SW480 (cell line): ENCODE measurements at regions not wholly inside any gene's neighbourhood (a gene's known extent, or its start where the extent isn't known, plus 50 kb on each side); places are given as distances from the start of the nearest gene placed in this dataset.

ENCODE experiments used
- DNase-seq: peaks from one replicate; pipeline ENCODE4 v3.0.0-alpha.2; 2016; ENCODE audit warnings: low spot score

- DNase-seq: no peak
Measured at GRCh38 chr20:39554341-39554740, 592.2 kb downstream of the DHX35 start.

GRCh38 chr20:39553120-39553519, 591.0 kb downstream of the DHX35 start:
- no peak for DNase-seq

- DNase-seq: no peak
Measured at GRCh38 chr20:39549733-39550132, 587.6 kb downstream of the DHX35 start.

DNA sequence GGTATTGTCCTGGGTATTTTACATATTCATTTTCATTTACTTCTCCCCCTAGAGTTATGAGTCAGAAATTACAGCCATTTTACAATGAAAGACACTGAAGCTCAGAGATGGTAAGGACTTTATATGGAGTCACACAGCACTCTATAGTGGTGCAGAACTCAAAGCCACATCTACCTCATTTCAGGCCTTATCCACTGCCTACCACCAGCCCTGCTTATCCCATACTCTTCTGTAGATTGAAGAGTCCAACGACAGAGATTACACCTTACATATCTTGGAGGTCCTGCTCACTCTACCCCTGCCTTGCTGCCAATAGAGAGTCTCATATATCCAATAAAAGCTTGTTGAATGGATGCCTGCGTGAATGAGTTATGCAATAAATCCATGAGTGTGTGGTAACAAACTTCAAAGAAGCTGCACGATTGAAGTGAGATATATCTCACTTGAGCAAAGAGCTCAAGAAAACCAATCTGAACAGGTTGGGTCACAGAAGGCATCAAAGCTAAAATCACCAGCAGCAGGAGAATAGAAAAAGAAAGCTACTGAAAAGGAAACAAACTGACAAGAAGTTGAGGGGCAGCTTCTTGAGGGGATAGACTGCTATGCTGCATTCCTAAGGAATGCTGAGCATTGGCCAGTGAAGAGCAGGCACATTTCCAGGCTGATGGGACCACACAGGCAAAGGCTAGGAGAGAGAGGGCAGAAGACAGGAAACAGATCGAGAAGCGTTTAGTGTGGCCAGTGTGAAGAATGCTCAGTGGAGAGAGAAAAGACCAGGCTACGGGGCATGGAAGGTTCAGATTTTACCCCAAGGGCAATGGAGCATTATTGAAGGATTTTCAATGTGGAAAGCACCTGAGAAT, 585.6 kb downstream of the DHX35 start:
- DNase-seq: peak; percentile 29

GRCh38 chr20:39541136-39541803, 579.1 kb downstream of the DHX35 start:
- DNase-seq: no peak

- no peak for DNase-seq
Measured at GRCh38 chr20:39538317-39538716, 576.2 kb downstream of the DHX35 start.

- DNase-seq: no peak
Measured at GRCh38 chr20:39535301-39535700, 573.2 kb downstream of the DHX35 start.

DNA sequence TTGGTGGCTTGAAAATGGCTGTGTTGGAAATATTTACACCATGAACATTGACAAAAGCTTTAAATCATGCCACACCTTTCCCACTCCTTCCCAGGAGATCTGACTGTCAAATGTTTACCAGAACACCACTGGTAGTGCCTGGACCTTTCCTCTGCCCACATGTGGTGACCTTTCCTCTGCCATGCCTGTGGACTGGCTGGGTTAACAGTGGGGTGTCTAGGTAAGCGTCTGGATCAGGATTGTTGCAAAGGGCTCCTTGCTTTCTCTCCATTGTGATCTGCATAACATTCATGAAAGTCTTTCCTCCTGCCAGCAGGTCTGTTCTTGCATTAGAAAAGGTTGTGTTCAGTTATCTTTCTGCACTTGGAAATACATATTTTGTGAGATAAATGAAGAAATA, 572.7 kb downstream of the DHX35 start:
- DNase-seq: no peak

- DNase-seq: no peak
Measured at GRCh38 chr20:39533858-39534257, 571.7 kb downstream of the DHX35 start.

GRCh38 chr20:39532205-39532604, 570.1 kb downstream of the DHX35 start:
- peak; percentile 97 for DNase-seq

DNA sequence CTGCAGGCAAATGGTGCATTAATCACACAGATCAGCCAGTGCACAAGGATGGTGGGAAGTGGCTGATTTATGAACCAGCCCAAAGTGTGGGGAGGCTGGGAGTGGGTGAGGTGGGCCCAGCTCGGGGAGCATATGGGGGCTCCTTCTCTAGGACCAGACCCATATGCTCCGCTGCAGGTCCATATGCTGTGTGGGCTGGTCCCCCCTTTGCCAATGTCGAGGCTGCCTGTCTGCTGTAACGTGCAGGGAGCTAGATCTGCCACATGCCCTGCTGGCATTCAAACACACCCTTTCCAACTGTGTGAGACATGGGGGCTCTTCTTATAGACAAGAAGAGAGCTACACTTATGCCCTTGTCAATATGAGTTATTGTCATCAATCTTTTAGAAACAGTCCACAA, 566.3 kb downstream of the DHX35 start:
- no peak for DNase-seq

DNA sequence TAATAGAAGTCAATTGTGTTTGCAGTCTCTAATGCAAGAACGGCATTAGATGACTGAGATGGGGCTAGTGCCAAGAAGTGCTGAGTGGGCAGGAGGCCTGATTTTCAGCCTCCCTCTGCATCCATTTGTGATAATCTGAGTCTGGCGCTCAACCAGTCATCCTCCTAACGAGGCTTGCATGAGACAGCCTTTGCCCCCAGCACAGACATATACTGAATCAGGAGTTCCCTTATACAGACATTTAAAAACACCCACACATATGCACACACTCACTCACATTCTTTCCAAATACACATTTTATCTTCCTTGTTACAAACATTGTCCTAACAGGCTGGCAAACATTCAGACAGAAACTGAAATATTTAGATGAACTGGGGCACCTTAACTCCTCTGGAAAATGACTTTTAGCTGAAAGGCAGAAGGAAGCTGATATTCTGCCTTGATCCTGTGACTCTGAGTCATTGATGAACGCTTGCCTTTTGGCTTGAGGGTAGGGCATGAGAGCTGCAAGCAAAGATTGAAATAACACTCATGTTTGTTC, 562.3 kb downstream of the DHX35 start:
- DNase-seq: no peak

GRCh38 chr20:39523405-39523804, 561.3 kb downstream of the DHX35 start:
- DNase-seq: no peak

GRCh38 chr20:39518654-39519053, 556.5 kb downstream of the DHX35 start:
- no peak for DNase-seq

GRCh38 chr20:39516964-39517363, 554.8 kb downstream of the DHX35 start:
- DNase-seq: no peak

DNA sequence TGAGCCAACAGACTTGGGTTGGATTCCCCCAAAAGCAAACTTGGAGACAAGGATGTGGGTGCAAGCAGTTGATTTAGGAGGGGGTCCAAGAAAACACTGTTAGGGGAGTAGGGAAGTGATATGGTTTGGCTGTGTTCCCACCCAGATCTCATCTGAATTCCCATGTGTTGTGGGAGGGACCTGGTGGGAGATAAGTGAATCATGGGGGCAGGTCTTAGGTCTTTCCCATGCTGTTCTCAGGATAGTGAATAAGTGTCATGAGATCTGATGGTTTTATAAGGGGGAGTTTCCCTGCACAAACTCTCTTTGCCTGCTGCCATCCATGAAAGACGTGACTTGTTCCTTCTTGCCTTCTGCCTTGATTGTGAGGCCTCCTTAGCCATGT, 542.6 kb downstream of the DHX35 start:
- no peak for DNase-seq

DNA sequence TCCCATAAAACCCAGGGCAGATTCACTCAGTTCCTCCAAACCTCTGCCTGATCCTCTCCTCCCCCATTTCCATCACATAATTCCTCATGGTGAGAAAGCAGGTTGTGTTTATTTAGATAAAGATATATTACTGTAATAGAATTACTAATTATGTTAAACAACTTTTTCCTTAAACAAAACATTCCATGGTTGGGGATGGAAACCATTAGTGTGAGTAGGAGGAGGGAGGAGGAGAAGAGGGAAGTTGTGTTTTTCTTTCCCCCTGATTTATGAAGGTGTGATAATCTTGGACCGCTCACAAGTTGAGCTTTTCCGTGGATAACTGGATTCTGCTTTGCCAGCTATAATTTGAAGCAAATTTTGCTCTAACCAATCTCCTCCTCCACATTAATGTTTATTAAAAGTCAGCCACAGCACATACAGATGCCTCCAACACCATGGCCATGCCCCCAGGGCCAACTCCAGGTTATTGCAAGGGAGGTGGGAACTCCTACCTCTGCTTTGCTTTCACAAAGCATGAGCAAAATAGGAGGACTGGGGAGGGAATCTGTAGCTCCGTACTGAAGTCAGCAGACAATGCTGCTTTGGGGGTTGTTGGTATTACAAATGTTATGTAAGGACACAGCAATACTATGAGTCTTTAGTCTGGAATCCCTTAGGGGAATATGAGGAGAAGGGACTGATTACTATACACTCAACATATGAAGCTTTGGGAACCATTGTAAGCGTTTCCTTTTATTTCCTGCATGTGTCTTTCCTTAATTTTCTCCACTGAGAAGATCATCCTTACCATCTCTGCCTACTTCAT, 542.0 kb downstream of the DHX35 start:
- DNase-seq: no peak

DNA sequence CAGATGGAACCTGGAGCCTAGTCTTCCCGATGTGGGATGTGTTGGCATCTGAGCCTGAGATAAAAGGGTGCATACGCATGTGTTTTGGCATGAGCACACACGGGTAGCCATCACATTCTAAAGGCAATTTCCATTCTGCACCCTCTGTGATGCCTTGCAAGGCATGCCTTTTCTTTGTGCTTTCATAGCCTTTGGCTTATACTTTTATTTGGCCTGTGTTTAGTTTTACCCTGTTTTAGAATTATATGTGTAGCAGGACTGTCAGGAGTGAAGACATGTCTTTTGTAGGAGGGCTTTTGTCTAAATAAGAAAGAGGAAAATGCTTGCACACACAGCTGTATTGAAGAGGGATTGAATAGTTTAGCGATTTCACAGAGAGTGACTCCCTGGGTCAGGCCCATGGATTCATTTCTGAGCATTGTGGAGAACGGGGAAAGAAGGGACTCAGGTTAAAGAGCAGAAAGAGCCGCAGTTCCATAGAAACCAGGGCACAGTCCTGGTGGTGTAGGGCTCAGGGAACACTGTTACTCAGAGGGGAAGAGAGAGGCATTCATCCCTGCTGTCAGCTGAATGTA, 530.2 kb downstream of the DHX35 start:
- no peak for DNase-seq

DNA sequence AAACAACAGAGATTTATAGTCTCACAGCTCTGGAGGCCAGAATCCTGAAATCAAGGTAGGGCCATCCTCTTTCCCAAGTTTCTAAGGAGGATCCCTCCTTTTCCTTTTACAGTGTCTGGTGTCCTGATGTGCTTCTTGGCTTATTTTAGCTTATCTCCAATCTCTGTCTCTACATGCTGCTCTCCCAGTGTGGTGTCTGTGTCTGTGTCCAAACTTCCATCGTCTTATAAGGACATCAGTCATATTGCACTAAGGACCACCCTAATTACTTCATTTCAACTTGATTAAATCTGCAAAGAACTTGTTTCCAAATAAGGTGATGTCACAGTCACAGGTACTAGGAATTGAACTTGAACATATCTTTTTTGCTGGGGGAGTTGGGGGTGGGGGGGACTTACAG, 529.6 kb downstream of the DHX35 start:
- DNase-seq: no peak

GRCh38 chr20:39489986-39490560, 527.9 kb downstream of the DHX35 start:
- DNase-seq: no peak

DNA sequence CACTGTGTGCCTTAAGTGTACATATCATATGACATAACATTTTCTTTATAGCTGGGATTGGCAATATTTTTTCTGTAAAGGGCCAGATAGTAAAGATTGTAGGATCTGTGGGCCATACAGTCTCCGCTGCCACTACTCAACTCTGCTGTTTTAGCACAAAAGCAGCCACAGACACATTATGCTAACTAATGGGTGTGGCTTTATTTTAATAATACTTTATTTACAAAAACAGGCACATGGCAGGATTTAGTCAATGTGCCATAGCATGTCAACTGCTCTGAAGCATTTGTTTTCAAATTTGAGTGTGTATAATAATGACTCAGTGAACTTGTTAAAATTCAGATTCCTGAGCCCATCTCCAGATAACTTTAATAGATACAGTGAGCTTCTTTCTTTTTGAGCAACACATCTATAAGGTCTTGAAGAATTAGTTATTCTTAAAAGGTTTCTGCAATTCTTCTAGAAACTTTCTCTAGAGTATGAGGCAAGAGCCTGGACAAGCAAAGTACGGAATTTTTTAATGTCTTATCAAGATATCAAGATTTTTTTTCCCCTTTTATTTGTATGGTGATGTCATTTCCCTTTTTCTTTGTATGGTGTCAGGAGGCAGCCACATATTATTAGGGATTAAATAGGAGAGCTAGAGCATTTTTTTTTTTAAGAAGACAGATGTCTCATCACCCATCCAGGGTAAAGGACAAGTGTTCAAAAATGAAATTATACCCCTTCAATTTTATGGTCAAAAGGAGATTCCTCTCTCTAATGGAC, 518.3 kb downstream of the DHX35 start:
- DNase-seq: no peak
